HL-60/S4 (cell line): ENCODE measurements at regions not wholly inside any gene's neighbourhood (a gene's known extent, or its start where the extent isn't known, plus 50 kb on each side); places are given as distances from the start of the nearest gene placed in this dataset.
"Not testable (repeated sequence)": the region's sequence is repeated elsewhere in the genome, so short reads cannot be mapped to it uniquely, and the experiment has no call there.

Experiments used
- in situ Hi-C: fragments of 300-500 bp; cut with MboI; formaldehyde crosslinking; loops from 2 replicates; pipeline ENCODE4 v1.14.3; 2022; ENCODE audit warnings: low sequenced_read_pairs

- in situ Hi-C loops = not testable (repeated sequence)
Observed at GRCh38 chr9:1903080-1903704, 112.0 kb upstream of the SMARCA2 start.

DNA sequence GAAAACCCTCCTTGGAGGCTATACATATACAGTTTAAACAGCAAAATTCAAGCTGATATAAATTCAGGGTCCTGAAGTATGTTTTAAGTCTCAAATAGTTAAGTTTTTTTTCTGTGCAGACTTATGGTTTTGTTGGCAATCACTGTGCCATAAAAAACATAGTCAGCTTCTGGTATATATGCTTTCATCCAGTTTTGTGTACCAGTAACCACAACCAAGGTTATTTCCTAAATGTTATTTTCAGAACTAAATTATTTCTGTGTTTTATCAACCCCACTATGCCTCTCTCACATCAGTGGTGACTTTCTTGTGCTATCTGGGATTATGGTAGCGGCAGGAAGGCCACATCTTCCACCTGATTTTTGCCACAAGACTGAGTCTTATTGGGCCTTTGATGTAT lies 107.7 kb upstream of the SMARCA2 start:
- in situ Hi-C loops = no loop called here

GRCh38 chr9:1909322-1909721 lies 105.8 kb upstream of the SMARCA2 start:
- in situ Hi-C loops = no loop called here

GRCh38 chr9:1910269-1910811 lies 104.8 kb upstream of the SMARCA2 start:
- in situ Hi-C loops = no loop called here

GRCh38 chr9:1913631-1914330 lies 101.4 kb upstream of the SMARCA2 start:
- in situ Hi-C loops = no loop called here

- in situ Hi-C loops = no loop called here
Observed at GRCh38 chr9:1916095-1916494, 99.1 kb upstream of the SMARCA2 start.

- in situ Hi-C loops = no loop called here
Observed at GRCh38 chr9:1916655-1917054, 98.5 kb upstream of the SMARCA2 start.

DNA sequence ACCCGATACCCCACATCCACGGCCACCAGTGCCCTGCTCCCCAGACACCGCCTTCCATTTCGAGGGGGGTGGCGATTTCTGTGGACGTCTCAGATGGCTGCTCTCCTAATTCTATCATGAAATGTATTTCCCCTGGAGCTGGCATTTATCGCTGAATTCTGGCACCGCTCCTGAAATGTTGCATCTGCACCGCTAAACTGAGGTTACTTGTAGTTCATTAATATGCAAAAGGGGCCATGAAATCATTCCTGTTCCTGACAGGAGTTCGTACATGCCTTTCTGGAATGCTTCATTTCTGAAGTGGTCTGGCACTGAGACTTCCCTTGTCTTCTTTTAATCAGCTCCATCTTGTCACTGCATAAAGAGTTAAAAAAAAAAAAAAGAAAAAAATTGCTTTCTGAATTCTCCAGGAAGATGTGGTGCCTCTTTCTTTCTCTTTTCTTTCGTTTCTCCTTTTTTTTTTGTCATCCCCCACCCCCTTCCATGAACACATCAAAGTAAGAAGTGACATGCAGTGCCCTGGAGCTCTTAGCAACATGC lies 97.7 kb upstream of the SMARCA2 start:
- in situ Hi-C loops = no loop called here

DNA sequence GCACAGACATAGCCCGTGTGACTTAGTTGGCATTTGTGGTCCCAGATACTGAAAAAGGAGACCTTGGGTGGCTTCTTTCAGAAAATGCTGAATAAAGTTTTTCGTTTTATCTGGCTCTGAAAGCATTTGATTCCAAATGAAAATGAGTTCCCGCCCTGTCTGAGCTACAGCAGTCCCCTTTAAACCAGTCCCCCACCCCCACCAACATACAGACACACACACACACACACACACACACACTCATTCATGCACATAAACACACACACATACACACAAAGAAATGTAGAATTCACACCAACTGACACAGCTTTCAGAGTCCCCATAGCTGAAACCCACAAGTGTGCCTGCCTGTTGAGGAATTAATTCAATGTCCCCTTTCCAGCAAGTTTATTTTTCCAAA lies 97.0 kb upstream of the SMARCA2 start:
- in situ Hi-C loops = no loop called here

DNA sequence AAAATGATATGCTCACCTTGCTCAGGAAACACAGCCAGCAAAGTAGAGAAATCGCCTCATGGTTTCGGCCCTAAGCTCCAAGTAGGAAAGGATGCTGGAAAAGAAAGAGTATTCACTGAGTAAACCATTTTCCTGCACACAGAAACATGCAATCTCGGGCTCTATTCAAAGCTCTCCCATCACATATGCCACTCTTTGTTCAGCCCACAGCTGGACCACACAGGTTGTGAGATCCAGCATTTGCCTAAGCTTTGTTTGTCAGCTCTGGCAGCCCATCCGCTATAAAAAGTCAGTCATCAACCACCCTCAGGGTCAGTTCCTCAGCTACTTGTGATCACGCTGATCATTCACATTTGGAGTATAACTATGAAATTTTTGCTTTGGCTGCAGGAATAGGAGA lies 96.5 kb upstream of the SMARCA2 start:
- in situ Hi-C loops = no loop called here

GRCh38 chr9:1919229-1919628 lies 95.9 kb upstream of the SMARCA2 start:
- in situ Hi-C loops = no loop called here

DNA sequence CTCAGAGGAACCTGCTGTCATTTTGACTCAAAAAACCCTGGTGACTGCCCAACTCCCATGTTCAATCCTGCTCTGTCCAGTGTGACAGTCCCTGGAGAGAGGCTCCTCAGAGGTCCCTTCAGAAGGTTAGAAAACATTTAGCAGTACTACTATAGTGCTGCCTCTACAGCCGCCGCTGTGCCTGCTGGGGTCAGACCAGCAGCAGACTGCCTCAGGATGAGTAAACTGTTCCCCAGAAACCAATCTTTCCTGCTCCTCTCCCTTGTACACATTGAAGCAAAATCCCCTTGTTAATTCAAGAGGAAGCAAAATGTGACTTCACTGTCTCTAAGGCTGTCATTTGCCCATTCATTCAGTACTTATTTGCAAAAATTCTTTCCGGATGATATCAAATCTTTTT lies 94.8 kb upstream of the SMARCA2 start:
- in situ Hi-C loops = no loop called here

DNA sequence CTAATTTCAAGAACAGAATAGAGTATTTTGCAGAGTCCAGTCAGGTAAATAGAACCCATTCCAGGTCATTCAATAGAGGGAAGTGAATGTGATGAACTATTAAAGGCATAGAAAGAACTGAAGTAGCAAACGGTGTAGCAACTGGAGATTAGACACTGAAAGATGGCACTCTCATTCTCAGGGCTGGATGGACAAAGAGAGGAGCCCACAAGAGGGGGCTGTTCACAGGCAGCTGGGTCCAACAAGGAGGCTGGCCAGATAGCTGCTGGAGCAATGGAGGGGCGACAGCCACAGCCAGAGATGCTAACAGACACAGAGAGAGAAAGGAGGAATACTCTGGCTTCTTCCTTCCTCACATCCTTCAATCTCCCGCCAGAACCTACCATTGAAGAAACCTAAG lies 93.1 kb upstream of the SMARCA2 start:
- in situ Hi-C loops = no loop called here

DNA sequence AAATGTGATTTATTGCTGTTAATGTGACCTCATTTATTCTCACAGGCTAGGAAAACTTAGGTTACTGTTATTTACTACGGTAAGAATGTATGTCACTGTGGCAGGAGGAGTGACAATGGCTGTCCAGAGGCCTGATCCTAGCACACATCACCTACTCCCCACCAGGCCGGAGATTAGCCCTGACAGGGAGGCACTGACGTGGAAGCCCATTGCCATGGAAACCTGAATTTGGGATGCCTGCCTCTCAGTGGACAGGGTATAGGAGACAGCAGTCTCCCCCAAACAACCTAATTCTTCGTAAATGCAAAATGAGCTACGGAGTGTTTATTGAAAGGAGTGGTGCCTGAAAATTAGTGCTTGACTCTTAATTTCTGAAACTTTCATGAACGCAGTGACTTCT lies 87.6 kb upstream of the SMARCA2 start:
- in situ Hi-C loops = no loop called here

- in situ Hi-C loops = no loop called here
Observed at GRCh38 chr9:1929134-1929533, 86.0 kb upstream of the SMARCA2 start.

DNA sequence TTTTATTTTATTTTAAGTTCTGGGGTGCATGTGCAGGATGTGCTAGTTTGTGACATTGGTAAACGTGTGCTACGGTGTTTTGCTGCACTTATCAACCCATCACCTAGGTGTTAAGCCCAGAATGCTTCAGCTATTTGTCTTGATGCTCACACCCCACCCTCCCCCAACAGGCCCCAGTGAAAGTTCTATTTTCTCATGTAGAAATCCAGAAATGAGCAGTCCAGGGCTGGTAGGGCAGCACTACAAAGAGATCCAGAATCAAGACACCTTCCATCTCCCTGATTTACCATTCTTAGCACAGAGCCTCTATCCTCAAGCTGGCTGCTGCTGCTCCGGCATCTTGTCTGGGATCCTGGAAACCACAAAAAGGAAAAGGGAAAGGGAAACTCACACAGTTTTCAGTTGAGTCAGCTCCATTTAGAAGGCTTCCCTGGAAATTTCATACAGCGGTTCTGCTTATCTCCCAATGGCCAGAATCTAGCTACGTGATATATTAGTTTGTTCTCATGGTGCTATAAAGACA lies 85.4 kb upstream of the SMARCA2 start:
- in situ Hi-C loops = no loop called here

DNA sequence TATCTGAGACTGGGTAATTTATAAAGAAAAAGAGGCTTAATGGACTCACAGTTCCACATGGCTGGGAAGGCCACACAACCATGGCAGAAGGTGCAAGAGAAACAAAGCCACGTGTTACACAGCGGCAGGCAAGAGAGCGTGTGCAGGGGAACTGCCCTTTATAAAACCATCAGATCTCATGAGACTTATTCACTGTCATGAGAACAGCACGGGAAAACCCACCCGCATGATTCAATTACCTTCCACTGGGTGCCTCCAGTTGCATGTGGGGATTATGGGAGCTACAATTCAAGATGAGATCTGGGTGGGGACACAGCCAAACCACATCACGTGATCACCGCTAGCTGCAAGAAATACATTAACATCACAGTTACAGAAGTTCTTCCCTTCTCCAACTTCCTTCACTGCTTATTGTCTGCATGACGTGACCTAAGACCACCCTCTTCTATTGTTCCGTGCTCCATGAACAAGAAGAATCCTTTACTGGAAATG lies 84.9 kb upstream of the SMARCA2 start:
- in situ Hi-C loops = not testable (repeated sequence)

GRCh38 chr9:1938135-1938534 lies 77.0 kb upstream of the SMARCA2 start:
- in situ Hi-C loops = no loop called here

DNA sequence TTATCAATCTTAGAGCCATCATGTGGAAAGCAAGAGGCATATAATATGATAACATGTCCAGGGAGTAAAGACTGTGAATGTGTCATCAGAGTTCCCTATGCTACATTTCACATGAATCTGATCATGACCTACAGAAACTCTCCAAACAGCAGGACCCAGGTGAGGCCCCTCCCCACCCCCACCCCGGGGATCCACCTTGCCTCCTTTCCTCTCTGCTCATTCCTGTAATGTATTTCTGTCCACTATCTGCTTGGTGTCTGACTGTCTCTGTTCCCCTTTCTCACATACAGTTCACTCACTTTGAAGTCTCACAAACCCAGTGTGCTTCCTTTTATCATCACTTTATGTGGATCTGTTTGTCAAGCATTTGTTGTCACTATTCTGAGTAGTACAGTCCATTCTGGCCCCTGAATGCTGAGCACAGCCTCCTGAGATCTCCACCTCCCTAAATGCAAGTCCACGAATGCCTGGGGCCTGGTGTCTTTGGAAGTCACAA lies 76.4 kb upstream of the SMARCA2 start:
- in situ Hi-C loops = no loop called here

DNA sequence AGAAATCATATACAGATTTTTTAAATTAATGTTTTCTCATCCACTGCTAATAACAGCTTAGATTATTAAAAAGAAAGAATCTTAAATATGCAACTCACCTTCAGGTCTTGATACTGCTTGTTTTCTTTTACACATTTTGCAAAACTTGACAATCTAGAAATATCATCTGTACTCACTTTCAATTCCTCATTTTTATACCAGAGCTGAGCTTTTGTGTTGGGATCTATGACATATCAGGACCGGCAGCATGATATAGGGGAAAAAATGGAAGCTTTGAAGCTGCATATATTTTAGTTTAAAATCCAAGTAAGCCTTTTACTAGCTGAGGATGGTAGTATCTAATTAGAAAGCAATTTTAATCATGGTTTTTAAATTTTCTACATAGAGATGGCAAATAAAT lies 75.7 kb upstream of the SMARCA2 start:
- in situ Hi-C loops = no loop called here

DNA sequence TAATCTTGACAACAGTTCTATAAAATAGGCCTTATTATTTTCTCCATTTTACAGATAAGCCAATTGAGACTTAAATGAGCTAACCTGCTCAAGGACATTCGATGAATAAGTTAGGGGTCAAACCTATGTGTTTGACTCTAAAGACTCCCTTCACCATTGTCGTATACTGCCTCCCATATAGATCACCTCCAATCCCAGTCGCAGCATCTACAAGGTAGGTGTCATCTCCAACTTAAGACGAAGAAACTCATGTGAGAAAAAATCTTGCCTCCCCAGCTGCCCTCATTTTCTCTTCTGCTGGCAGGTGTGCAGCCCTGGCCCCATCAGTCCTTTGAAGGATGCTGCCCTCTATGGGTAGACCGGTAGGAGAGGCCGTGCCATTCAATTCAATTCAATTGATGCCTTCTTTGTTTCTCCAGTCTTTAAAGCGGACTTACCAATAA lies 75.2 kb upstream of the SMARCA2 start:
- in situ Hi-C loops = no loop called here

- in situ Hi-C loops = no loop called here
Observed at GRCh38 chr9:1941989-1942388, 73.2 kb upstream of the SMARCA2 start.
